ENCODE measurements at regions not wholly inside any gene's neighbourhood (a gene's known extent, or its start where the extent isn't known, plus 50 kb on each side); places are given as distances from the start of the nearest gene placed in this dataset.

GRCh38 chr13:90857921-90858320 lies 489.6 kb upstream of the MIR17HG start:
- TF ChIP-seq, protein P1, sequence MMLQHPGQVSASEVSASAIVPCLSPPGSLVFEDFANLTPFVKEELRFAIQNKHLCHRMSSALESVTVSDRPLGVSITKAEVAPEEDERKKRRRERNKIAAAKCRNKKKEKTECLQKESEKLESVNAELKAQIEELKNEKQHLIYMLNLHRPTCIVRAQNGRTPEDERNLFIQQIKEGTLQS (CRISPR knock-in tag; conservative IDR thresholded peaks at IDR 0.05), result no peak
- TF ChIP-seq, protein P2, sequence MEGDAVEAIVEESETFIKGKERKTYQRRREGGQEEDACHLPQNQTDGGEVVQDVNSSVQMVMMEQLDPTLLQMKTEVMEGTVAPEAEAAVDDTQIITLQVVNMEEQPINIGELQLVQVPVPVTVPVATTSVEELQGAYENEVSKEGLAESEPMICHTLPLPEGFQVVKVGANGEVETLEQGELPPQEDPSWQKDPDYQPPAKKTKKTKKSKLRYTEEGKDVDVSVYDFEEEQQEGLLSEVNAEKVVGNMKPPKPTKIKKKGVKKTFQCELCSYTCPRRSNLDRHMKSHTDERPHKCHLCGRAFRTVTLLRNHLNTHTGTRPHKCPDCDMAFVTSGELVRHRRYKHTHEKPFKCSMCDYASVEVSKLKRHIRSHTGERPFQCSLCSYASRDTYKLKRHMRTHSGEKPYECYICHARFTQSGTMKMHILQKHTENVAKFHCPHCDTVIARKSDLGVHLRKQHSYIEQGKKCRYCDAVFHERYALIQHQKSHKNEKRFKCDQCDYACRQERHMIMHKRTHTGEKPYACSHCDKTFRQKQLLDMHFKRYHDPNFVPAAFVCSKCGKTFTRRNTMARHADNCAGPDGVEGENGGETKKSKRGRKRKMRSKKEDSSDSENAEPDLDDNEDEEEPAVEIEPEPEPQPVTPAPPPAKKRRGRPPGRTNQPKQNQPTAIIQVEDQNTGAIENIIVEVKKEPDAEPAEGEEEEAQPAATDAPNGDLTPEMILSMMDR (IDR thresholded peaks at IDR 0.05), result no peak
- TF ChIP-seq NR3C1 (CRISPR knock-in tag; conservative IDR thresholded peaks at IDR 0.05; ENCODE audit: low read depth) (no peak), STAT6 (CRISPR knock-in tag; conservative IDR thresholded peaks at IDR 0.05; ENCODE audit: low read depth) (no peak), CREB1 (CRISPR knock-in tag; IDR thresholded peaks at IDR 0.05) (no peak), FOXP4 (CRISPR knock-in tag; IDR thresholded peaks at IDR 0.05) (no peak), IRF2 (CRISPR knock-in tag; IDR thresholded peaks at IDR 0.05; ENCODE audit: borderline replicate concordance, low read depth) (no peak), ETV6 (CRISPR knock-in tag; IDR thresholded peaks at IDR 0.05) (no peak)
- TF ChIP-seq, protein P3, sequence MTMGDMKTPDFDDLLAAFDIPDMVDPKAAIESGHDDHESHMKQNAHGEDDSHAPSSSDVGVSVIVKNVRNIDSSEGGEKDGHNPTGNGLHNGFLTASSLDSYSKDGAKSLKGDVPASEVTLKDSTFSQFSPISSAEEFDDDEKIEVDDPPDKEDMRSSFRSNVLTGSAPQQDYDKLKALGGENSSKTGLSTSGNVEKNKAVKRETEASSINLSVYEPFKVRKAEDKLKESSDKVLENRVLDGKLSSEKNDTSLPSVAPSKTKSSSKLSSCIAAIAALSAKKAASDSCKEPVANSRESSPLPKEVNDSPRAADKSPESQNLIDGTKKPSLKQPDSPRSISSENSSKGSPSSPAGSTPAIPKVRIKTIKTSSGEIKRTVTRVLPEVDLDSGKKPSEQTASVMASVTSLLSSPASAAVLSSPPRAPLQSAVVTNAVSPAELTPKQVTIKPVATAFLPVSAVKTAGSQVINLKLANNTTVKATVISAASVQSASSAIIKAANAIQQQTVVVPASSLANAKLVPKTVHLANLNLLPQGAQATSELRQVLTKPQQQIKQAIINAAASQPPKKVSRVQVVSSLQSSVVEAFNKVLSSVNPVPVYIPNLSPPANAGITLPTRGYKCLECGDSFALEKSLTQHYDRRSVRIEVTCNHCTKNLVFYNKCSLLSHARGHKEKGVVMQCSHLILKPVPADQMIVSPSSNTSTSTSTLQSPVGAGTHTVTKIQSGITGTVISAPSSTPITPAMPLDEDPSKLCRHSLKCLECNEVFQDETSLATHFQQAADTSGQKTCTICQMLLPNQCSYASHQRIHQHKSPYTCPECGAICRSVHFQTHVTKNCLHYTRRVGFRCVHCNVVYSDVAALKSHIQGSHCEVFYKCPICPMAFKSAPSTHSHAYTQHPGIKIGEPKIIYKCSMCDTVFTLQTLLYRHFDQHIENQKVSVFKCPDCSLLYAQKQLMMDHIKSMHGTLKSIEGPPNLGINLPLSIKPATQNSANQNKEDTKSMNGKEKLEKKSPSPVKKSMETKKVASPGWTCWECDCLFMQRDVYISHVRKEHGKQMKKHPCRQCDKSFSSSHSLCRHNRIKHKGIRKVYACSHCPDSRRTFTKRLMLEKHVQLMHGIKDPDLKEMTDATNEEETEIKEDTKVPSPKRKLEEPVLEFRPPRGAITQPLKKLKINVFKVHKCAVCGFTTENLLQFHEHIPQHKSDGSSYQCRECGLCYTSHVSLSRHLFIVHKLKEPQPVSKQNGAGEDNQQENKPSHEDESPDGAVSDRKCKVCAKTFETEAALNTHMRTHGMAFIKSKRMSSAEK (CRISPR knock-in tag; IDR thresholded peaks at IDR 0.05; ENCODE audit: borderline replicate concordance), result no peak
